GM10266 (cell line): ENCODE measurements at regions not wholly inside any gene's neighbourhood (a gene's known extent, or its start where the extent isn't known, plus 50 kb on each side); places are given as distances from the start of the nearest gene placed in this dataset.

ENCODE experiments used
- DNase-seq: peaks from one replicate; pipeline ENCODE4 v3.0.0; 2012; ENCODE audit errors: extremely low spot score
- CTCF ChIP-seq: IDR thresholded peaks from 2 replicates; pipeline ENCODE4 v1.5.1; 2012; ENCODE audit warnings: mild to moderate bottlenecking, low read depth; ENCODE audit not compliant: control insufficient read depth, insufficient read depth; ENCODE audit errors: missing control alignments

- TF ChIP-seq CTCF = no peak
- DNase-seq = no peak
Measured at GRCh38 chr1:87887100-87887499, 558.4 kb downstream of the LMO4 start.

- no peak for DNase-seq
- TF ChIP-seq CTCF = no peak
Measured at GRCh38 chr1:87888446-87888845, 559.8 kb downstream of the LMO4 start.

GRCh38 chr1:87894062-87894461 lies 565.4 kb downstream of the LMO4 start:
- no peak for TF ChIP-seq CTCF
- no peak for DNase-seq

- no peak for DNase-seq
- TF ChIP-seq CTCF = no peak
Measured at GRCh38 chr1:87897481-87897880, 568.8 kb downstream of the LMO4 start.

GRCh38 chr1:87898431-87898830 lies 569.8 kb downstream of the LMO4 start:
- no peak for DNase-seq
- no peak for TF ChIP-seq CTCF

GRCh38 chr1:87899017-87899416 lies 570.3 kb downstream of the LMO4 start:
- no peak for DNase-seq
- no peak for TF ChIP-seq CTCF

- TF ChIP-seq CTCF = no peak
- no peak for DNase-seq
Measured at GRCh38 chr1:87899746-87900145, 571.1 kb downstream of the LMO4 start.
